HL-60 (cell line): ENCODE measurements at regions not wholly inside any gene's neighbourhood (a gene's known extent, or its start where the extent isn't known, plus 50 kb on each side); places are given as distances from the start of the nearest gene placed in this dataset.

Source experiments
- DNase-seq, 2 experiments: peaks; one replicate each; pipeline ENCODE4 v3.0.0-alpha.2; 2010 to 2020; ENCODE audit warnings: low read depth in 1 of 2, low spot score in 1 of 2
- H3K27ac ChIP-seq: fragments of 250-450 bp; sonication (Bioruptor Pico); replicated peaks from 2 replicates; pipeline ENCODE4 v1.5.1; 2020; ENCODE audit warnings: mild to moderate bottlenecking, moderate library complexity
- H3K27me3 ChIP-seq: fragments of 250-450 bp; sonication (Bioruptor Pico); 2 replicates; pipeline ENCODE4 v1.5.1; 2021; ENCODE audit warnings: mild to moderate bottlenecking, moderate library complexity; ENCODE audit not compliant: insufficient read depth, poor library complexity, severe bottlenecking
- H3K4me3 ChIP-seq: replicated peaks from 2 replicates; pipeline ENCODE4 v1.5.1; 2011; ENCODE audit warnings: mild to moderate bottlenecking, control low read depth, low read length; ENCODE audit not compliant: insufficient read depth
- GABPA ChIP-seq: IDR thresholded peaks from 2 replicates; pipeline ENCODE4 v1.6.1; 2012; ENCODE audit warnings: low read depth
- POLR2AphosphoS5 ChIP-seq: IDR thresholded peaks from 2 replicates; pipeline ENCODE4 v1.6.1; 2012; ENCODE audit warnings: low read depth
- SPI1 ChIP-seq: IDR thresholded peaks from 2 replicates; pipeline ENCODE4 v1.6.1; 2012; ENCODE audit warnings: low read depth, mild to moderate bottlenecking, borderline replicate concordance
- TF ChIP-seq, protein P1 (sequence below): IDR thresholded peaks from 2 replicates; pipeline ENCODE4 v1.6.1; 2012; ENCODE audit warnings: low read depth; ENCODE audit not compliant: insufficient replicate concordance
- TF ChIP-seq, protein P2 (sequence below): IDR thresholded peaks from one replicate; pipeline ENCODE4 v1.5.1; 2011; ENCODE audit warnings: low read length, control low read depth, inconsistent platforms; ENCODE audit not compliant: insufficient read depth

DNA sequence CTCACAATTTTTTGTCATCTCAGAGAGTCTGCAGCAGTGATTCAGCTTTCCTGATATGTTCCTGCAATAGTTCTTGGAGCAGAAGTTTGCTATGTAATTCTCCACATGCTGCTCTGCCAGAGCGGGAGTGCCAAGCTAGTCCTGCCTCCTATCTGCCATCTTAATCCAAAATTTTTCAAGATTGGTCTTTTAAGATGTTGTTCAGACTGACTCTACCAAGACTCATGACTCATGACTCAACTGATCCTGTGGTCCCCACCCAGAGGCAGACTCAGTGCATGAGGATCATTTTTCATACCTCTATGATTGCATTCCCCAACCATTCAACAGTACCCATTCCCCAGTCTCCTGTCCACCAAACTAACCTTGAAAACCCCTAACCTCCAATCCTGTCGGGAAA lies 470.8 kb downstream of the INHBA start:
- TF ChIP-seq, protein P1, sequence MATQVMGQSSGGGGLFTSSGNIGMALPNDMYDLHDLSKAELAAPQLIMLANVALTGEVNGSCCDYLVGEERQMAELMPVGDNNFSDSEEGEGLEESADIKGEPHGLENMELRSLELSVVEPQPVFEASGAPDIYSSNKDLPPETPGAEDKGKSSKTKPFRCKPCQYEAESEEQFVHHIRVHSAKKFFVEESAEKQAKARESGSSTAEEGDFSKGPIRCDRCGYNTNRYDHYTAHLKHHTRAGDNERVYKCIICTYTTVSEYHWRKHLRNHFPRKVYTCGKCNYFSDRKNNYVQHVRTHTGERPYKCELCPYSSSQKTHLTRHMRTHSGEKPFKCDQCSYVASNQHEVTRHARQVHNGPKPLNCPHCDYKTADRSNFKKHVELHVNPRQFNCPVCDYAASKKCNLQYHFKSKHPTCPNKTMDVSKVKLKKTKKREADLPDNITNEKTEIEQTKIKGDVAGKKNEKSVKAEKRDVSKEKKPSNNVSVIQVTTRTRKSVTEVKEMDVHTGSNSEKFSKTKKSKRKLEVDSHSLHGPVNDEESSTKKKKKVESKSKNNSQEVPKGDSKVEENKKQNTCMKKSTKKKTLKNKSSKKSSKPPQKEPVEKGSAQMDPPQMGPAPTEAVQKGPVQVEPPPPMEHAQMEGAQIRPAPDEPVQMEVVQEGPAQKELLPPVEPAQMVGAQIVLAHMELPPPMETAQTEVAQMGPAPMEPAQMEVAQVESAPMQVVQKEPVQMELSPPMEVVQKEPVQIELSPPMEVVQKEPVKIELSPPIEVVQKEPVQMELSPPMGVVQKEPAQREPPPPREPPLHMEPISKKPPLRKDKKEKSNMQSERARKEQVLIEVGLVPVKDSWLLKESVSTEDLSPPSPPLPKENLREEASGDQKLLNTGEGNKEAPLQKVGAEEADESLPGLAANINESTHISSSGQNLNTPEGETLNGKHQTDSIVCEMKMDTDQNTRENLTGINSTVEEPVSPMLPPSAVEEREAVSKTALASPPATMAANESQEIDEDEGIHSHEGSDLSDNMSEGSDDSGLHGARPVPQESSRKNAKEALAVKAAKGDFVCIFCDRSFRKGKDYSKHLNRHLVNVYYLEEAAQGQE = no peak
- TF ChIP-seq POLR2AphosphoS5 (no peak), GABPA (no peak), SPI1 (no peak)
- TF ChIP-seq, protein P2, sequence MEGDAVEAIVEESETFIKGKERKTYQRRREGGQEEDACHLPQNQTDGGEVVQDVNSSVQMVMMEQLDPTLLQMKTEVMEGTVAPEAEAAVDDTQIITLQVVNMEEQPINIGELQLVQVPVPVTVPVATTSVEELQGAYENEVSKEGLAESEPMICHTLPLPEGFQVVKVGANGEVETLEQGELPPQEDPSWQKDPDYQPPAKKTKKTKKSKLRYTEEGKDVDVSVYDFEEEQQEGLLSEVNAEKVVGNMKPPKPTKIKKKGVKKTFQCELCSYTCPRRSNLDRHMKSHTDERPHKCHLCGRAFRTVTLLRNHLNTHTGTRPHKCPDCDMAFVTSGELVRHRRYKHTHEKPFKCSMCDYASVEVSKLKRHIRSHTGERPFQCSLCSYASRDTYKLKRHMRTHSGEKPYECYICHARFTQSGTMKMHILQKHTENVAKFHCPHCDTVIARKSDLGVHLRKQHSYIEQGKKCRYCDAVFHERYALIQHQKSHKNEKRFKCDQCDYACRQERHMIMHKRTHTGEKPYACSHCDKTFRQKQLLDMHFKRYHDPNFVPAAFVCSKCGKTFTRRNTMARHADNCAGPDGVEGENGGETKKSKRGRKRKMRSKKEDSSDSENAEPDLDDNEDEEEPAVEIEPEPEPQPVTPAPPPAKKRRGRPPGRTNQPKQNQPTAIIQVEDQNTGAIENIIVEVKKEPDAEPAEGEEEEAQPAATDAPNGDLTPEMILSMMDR = no peak

DNA sequence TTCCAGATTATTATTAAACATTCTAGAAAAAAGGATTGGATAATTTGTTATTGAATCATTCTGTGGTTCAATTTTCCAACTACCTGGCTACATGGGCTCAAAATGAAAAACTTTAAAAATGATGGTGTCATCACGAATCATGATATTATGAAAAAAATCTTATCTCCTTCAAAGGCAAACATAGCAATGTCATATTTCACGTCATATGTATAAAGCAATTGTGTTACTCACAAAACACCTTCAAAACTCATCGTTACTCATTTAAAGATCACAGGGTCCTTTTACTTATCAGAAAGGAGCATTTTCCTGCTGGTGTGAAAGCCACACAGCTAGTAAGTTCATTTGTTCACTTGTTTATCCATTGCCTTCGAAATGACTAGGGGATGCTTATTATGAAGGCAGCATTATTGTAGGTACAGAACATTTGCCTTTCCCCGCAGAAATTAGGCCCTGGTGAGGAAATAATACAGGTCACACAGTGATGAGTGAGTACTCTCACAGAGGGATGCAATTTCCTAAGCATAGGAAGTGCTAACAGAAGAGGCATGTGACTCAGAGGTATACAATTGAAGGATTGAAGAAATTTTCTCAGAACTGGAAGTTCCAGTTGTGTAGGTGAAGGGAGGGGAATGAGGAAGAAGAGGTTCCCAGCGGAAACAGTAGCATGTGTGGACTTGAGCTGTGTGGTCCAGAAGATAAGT lies 478.7 kb downstream of the INHBA start:
- Histone ChIP-seq H3K27me3 (no peaks in the 10 kb centered on the region), H3K27ac (no peak overlapping the region), H3K4me3 (no peak overlapping the region)
- no peak for DNase-seq
- TF ChIP-seq, protein P1 = no peak
- TF ChIP-seq, protein P2 = no peak
- TF ChIP-seq SPI1 (no peak), GABPA (no peak), POLR2AphosphoS5 (no peak)

More for the DNA sequence above, 470.8 kb downstream of the INHBA start:
- Histone ChIP-seq H3K27me3 (no peaks in the 10 kb centered on the region), H3K4me3 (no peak overlapping the region), H3K27ac (no peak overlapping the region)
- no peak for DNase-seq

DNA sequence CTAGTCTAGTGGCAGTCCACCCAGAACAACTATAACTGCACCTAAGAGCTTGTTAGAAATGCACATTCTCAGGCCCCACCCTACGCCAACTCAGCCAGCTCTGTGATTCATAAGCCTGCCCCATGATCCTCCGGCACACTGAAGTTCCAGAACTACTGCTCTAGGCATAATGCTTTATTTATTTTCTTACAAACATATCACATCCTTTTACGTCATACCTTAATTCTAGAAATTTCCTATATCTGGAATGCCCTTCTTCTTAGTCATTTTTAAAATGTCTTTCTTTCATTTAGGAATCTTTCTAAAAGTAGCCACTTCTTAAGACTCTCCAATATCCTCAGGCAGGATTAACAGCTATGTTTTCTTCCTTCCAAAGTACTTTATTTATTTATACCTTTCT lies 480.1 kb downstream of the INHBA start:
- no peak for DNase-seq
- no peaks in the 10 kb centered on the region for H3K27me3 ChIP-seq
- no peak overlapping the region for H3K4me3 ChIP-seq
- TF ChIP-seq, protein P2 = no peak
- TF ChIP-seq, protein P1 = no peak
- TF ChIP-seq POLR2AphosphoS5 = no peak
- TF ChIP-seq SPI1 = no peak
- no peak for TF ChIP-seq GABPA
- H3K27ac ChIP-seq = no peak overlapping the region
